Posterior cingulate gyrus (tissue), 11 donors: ENCODE measurements at regions not wholly inside any gene's neighbourhood (a gene's known extent, or its start where the extent isn't known, plus 50 kb on each side); places are given as distances from the start of the nearest gene placed in this dataset.
"Not testable (repeated sequence)": the region's sequence is repeated elsewhere in the genome, so short reads cannot be mapped to it uniquely, and the experiment has no call there.

Source experiments
- DNase-seq, 10 donors: peaks; one replicate each; pipeline versions ENCODE4 v3.0.0 to v3.0.0-alpha.2; 2020 to 2021; ENCODE audit warnings: mixed read lengths in 3 of 10
- intact Hi-C: fragments of 100-400 bp; cut with DNase I; formaldehyde crosslinking; loops from one replicate; pipeline ENCODE4 v1.15.1; 2023

GRCh38 chr3:148494451-148494850 is 203.3 kb upstream of the AGTR1 start:
- intact Hi-C loops, result no loop called here
- DNase-seq, result no peak

GRCh38 chr3:148500881-148501280 is 196.8 kb upstream of the AGTR1 start:
- DNase-seq, result no peak
- intact Hi-C loops, result no loop called here

GRCh38 chr3:148510116-148510515 is 187.6 kb upstream of the AGTR1 start:
- intact Hi-C loops, result no loop called here
- DNase-seq, result no peak

DNA sequence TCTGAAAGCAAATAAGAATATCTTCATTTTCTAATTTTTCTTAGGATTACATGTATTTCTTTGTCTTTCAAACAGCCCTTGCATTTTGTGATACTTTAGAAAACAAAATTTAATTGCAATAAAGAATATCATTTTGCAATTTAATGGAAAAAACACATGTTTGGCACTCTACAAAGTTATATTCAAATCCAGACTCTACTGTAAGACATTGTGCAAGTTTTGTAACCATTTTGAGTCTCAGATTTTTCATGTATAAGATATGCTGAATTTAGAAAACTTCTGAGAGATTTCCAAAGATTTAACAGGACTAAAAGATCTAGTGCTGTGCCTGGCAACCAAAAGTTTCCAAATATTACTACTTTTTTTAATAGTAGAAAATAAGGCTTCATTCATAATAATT is 187.1 kb upstream of the AGTR1 start:
- no peak for DNase-seq
- intact Hi-C loops, result no loop called here

GRCh38 chr3:148512648-148513047 is 185.1 kb upstream of the AGTR1 start:
- intact Hi-C loops, result no loop called here
- DNase-seq, result no peak

GRCh38 chr3:148513096-148513543 is 184.6 kb upstream of the AGTR1 start:
- DNase-seq, result no peak
- intact Hi-C loops, result no loop called here

DNA sequence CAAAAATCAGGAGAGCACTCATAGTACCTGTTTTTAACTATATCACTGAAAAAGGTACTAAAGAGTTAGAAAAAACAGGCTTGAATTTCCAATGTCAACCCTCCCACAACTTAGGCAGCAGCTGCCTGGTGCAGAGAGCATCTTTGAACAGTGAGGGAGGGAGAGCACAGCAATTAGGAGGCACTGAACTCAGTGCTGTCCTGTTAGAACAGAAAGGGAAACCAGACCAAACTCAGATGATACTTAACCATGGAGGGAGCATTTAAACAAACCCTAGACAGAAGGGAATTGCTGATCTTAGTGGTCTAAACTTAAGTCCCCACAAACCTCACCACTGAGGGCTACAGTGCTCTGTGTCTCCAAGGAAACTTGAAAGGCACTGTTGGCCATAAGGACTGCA is 179.2 kb upstream of the AGTR1 start:
- no peak for DNase-seq
- intact Hi-C loops, result no loop called here

- intact Hi-C loops, DNase-seq: not testable (repeated sequence)
Measured at GRCh38 chr3:148525621-148526020, 172.1 kb upstream of the AGTR1 start.

DNA sequence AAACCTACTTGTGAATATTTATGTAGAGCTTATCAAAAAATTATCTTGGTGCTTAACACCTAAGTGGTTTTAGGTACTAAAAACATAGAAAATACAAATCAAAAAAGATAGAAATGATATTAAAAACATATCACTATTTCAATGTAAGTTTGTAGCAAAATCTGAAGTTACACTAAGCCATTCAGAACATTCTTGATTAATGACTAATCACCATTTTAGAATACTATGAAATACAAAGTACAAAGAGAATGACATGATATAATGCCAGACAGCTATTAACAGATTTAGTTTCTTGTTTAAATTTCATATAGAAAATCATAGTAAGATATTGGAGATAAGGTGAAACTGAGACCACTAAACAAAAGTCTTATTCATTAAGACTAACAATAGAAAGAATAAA is 169.7 kb upstream of the AGTR1 start:
- intact Hi-C loops, result no loop called here

DNA sequence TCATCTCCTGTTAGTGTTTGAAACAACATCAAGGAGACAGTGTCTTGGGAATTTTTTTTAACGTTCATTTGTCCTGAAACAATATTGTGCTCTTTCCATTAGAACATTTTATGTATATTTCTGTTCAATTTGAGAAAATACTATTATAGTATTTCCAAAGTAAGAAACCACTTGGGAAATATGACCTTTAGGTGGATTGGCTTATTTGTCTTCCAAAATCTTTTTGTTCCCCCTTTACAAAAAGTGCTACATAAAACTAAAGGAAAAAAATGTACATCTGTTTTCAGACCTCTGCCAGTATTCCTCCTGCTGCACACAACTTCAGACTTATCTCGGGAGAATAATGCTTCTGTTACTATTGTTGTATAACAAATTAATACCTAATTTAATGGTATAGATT is 165.9 kb upstream of the AGTR1 start:
- intact Hi-C loops, result no loop called here
- no peak for DNase-seq

More for the DNA sequence above, 169.7 kb upstream of the AGTR1 start:
- no peak for DNase-seq

GRCh38 chr3:148532326-148532725 is 165.4 kb upstream of the AGTR1 start:
- DNase-seq, result no peak
- intact Hi-C loops, result no loop called here

GRCh38 chr3:148532774-148533173 is 164.9 kb upstream of the AGTR1 start:
- no peak for DNase-seq
- intact Hi-C loops, result no loop called here

- DNase-seq, result no peak
- intact Hi-C loops, result no loop called here
Measured at GRCh38 chr3:148534089-148534988, 163.4 kb upstream of the AGTR1 start.

GRCh38 chr3:148535001-148535400 is 162.7 kb upstream of the AGTR1 start:
- intact Hi-C loops, result no loop called here
- DNase-seq, result no peak

- intact Hi-C loops, result no loop called here
Measured at GRCh38 chr3:148540266-148540665, 157.4 kb upstream of the AGTR1 start.

DNA sequence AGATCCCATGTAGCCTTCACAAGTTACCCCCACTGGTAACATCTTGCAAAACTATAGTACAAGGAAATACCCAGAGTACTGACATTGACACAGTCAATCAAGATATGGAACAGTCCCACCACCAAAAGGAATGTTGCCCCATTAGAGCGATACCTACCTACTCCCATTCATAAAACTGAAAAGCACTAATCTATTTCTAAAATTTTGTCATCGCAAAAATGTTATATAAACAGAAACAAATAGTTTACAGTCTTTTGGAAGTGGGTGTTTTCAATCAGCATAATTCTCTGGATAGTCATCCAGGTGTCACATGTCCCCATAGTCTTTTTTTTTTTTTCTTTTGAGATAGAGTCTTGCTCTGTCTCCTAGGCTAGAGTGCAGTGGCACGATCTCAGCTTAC is 156.9 kb upstream of the AGTR1 start:
- intact Hi-C loops, result no loop called here

More at GRCh38 chr3:148540266-148540665, 157.4 kb upstream of the AGTR1 start:
- DNase-seq, result no peak

DNA sequence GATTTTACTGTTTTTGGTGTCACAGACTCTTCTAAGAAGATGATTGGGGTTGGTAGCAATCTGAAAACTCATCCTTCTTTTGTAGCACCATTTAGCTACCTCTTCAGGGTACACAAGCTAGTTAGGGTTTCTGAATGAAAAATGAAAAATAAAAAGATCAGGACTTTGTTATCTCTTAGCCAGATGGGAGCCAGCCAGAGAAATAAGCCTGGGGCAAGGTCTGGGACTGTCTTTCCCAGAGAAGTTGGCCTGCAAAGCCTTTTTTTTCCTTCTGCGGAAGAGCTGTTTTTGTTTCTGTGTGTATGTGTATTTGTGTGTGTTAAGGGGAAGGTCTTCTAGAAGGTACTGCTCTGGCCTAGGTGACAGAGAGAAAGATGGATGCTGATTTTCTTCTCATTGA is 150.7 kb upstream of the AGTR1 start:
- intact Hi-C loops, result no loop called here
- DNase-seq, result no peak

More for the DNA sequence above, 156.9 kb upstream of the AGTR1 start:
- DNase-seq, result no peak

GRCh38 chr3:148551767-148552260 is 145.9 kb upstream of the AGTR1 start:
- intact Hi-C loops, result no loop called here
- DNase-seq, result no peak

GRCh38 chr3:148554367-148554766 is 143.3 kb upstream of the AGTR1 start:
- intact Hi-C loops, result no loop called here
- no peak for DNase-seq

DNA sequence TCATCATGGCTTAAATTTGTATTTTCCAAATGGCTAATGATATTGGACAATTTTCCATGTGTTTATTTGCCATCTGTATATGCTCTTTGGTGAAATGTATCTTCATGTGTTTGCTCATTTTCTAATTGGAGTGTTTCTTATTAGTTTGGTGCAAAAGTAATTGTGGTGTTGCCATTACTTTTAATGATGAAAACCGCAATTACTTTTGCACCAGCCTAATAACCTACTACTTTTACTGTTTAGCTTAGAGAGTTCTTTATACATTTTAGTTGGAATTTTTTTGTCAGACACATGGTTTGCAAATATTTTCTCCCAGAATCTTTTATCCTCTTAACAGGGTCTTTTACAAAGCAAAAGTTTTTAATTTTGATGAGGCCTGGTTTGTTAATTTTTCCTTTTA is 141.0 kb upstream of the AGTR1 start:
- intact Hi-C loops, result no loop called here
- no peak for DNase-seq

DNA sequence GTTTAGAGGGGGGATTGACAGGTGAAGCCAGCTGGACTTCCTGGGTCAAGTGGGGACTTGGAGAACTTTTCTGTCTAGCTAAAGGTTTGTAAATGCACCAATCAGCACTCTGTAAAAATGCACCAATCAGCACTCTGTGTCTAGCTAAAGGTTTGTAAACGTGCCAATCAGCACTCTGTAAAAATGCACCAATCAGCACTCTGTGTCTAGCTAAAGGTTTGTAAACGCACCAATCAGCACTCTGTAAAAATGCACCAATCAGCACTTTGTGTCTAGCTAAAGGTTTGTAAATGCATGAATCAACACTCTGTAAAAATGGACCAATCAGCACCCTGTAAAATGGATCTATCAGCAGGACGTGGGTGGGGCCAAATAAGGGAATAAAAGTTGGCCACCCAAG is 120.1 kb upstream of the AGTR1 start:
- intact Hi-C loops, DNase-seq: not testable (repeated sequence)

- DNase-seq, result no peak
- intact Hi-C loops, result no loop called here
Measured at GRCh38 chr3:148582126-148582525, 115.6 kb upstream of the AGTR1 start.
